H1 (cell line): ENCODE measurements at regions not wholly inside any gene's neighbourhood (a gene's known extent, or its start where the extent isn't known, plus 50 kb on each side); places are given as distances from the start of the nearest gene placed in this dataset.

Experiments
- JUN ChIP-seq: IDR thresholded peaks from 2 replicates; pipeline ENCODE4 v1.6.1; 2011; ENCODE audit warnings: low read depth, mild to moderate bottlenecking, improper control_type of control experiment, low read length
- SP4 ChIP-seq: IDR thresholded peaks from 2 replicates; pipeline ENCODE4 v1.6.1; 2012; ENCODE audit warnings: low read length, inconsistent platforms
- YY1 ChIP-seq: IDR thresholded peaks from 2 replicates; pipeline ENCODE4 v1.6.1; 2011; ENCODE audit warnings: low read depth, mild to moderate bottlenecking, low read length

- no peak for TF ChIP-seq JUN
- TF ChIP-seq SP4: no peak
- TF ChIP-seq YY1: no peak
These were observed 463.5 kb downstream of the LMO4 start (continued) for GRCh38 chr1:87791931-87792740.
